Hepatocyte (in vitro differentiated cells): ENCODE measurements at regions not wholly inside any gene's neighbourhood (a gene's known extent, or its start where the extent isn't known, plus 50 kb on each side); places are given as distances from the start of the nearest gene placed in this dataset.

Experiments
- DNase-seq: peaks from one replicate; pipeline ENCODE4 v3.0.0-alpha.2; 2016; ENCODE audit warnings: low spot score
- H2AFZ ChIP-seq: fragments of 200-600 bp; sonication (generic); 2 replicates; pipeline ENCODE4 v1.6.0; 2016; ENCODE audit warnings: antibody characterized with exemption, mild to moderate bottlenecking
- H3K27ac ChIP-seq: fragments of 200-600 bp; sonication (generic); 2 replicates; pipeline ENCODE4 v1.5.1; 2016; ENCODE audit warnings: mild to moderate bottlenecking
- H3K27me3 ChIP-seq: fragments of 200-600 bp; sonication (generic); 2 replicates; pipeline ENCODE4 v1.6.1; 2016
- H3K36me3 ChIP-seq: fragments of 200-600 bp; sonication (generic); replicated peaks from 2 replicates; pipeline ENCODE4 v1.5.1; 2016; ENCODE audit warnings: low read depth; ENCODE audit not compliant: insufficient read depth
- H3K4me1 ChIP-seq: fragments of 200-600 bp; sonication (generic); 2 replicates; pipeline ENCODE4 v1.5.1; 2016; ENCODE audit warnings: mild to moderate bottlenecking, moderate library complexity; ENCODE audit not compliant: insufficient read depth
- H3K4me2 ChIP-seq: fragments of 200-600 bp; sonication (generic); 2 replicates; pipeline ENCODE4 v1.6.0; 2016
- H3K4me3 ChIP-seq: fragments of 200-600 bp; sonication (generic); 2 replicates; pipeline ENCODE4 v1.5.1; 2016; ENCODE audit warnings: mild to moderate bottlenecking
- H3K79me2 ChIP-seq: fragments of 200-600 bp; sonication (generic); 2 replicates; pipeline ENCODE4 v1.6.0; 2017; ENCODE audit warnings: mild to moderate bottlenecking
- H3K9me2 ChIP-seq: fragments of 200-600 bp; sonication (generic); replicated peaks from 2 replicates; pipeline ENCODE4 v1.6.0; 2017; ENCODE audit warnings: mild to moderate bottlenecking; ENCODE audit not compliant: insufficient read depth
- H3K9me3 ChIP-seq: fragments of 200-600 bp; sonication (generic); 2 replicates; pipeline ENCODE4 v1.5.1; 2016; ENCODE audit warnings: low read depth, mild to moderate bottlenecking
- H4K20me1 ChIP-seq: fragments of 200-600 bp; sonication (generic); 2 replicates; pipeline ENCODE4 v1.6.0; 2016; ENCODE audit warnings: mild to moderate bottlenecking; ENCODE audit not compliant: insufficient read depth, poor library complexity, severe bottlenecking
- CTCF ChIP-seq: fragments of 200-600 bp; sonication (generic); IDR thresholded peaks from 2 replicates; pipeline ENCODE4 v1.5.1; 2016; ENCODE audit warnings: antibody characterized with exemption, mild to moderate bottlenecking; ENCODE audit not compliant: poor library complexity
- EZH2 ChIP-seq: fragments of 200-600 bp; sonication (generic); IDR thresholded peaks from 2 replicates; pipeline ENCODE4 v1.6.1; 2016; ENCODE audit warnings: antibody characterized with exemption, mild to moderate bottlenecking, borderline replicate concordance
- EZH2phosphoT487 ChIP-seq: fragments of 200-600 bp; sonication (generic); IDR thresholded peaks from one replicate; pipeline ENCODE4 v1.6.1; 2018; ENCODE audit warnings: antibody characterized with exemption, mild to moderate bottlenecking, low read depth, moderate library complexity; ENCODE audit not compliant: unreplicated experiment, severe bottlenecking
- WGBS: methylation state at CpG from one replicate; pipeline ENCODE4 v1.1.6; 2016; ENCODE audit warnings: low lambda C conversion rate; ENCODE audit errors: missing lambda C conversion rate; 5-methylcytosine and 5-hydroxymethylcytosine counted together

GRCh38 chr5:171688696-171689495, 96.7 kb upstream of the SMIM23 start:
- Histone ChIP-seq H3K27me3 (no peaks in the 10 kb centered on the region), H3K9me2 (no peaks in the 10 kb centered on the region), H3K4me1 (no peaks in the 10 kb centered on the region), H3K27ac (no peak overlapping the region), H3K4me2 (no peak overlapping the region), H3K36me3 (no peaks in the 10 kb centered on the region), H3K4me3 (no peak overlapping the region), H2AFZ (no peak overlapping the region), H4K20me1 (no peaks in the 10 kb centered on the region), H3K9me3 (no peaks in the 10 kb centered on the region), H3K79me2 (no peaks in the 10 kb centered on the region)
- no peak for TF ChIP-seq EZH2
- TF ChIP-seq CTCF = no peak
- no peak for TF ChIP-seq EZH2phosphoT487
- peak; percentile 56 for DNase-seq
- 62% methylated on average over 11 of the region's 11 CpGs for WGBS

DNA sequence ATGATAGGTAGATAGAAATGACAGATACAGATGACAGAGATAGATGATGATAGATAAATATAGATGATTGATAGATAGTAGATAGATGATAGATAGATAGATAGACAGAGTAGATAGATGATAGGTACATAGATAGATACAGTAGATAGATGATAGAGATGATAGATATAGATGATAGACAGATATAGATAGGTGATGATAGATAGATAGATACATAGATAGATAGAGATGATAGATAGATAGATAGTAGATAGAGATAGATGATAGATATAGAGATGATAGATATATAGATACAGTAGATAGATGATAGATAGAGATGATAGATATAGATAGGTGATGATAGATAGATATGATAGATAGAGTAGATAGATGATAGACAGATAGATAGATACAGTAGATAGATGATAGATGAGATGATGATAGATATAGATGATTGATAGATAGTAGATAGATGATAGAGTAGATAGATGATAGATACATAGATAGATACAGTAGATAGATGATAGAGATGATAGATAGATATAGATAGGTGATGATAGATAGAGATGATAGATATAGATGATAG, 95.7 kb upstream of the SMIM23 start:
- Histone ChIP-seq H3K4me1 (no peaks in the 10 kb centered on the region), H3K27me3 (no peaks in the 10 kb centered on the region), H3K4me2 (no peak overlapping the region), H3K79me2 (no peaks in the 10 kb centered on the region), H3K9me3 (no peaks in the 10 kb centered on the region), H4K20me1 (no peaks in the 10 kb centered on the region), H2AFZ (no peak overlapping the region), H3K36me3 (no peaks in the 10 kb centered on the region), H3K27ac (no peak overlapping the region), H3K9me2 (no peaks in the 10 kb centered on the region), H3K4me3 (no peak overlapping the region)
- TF ChIP-seq CTCF (no peak), EZH2phosphoT487 (no peak), EZH2 (no peak)
- DNase-seq = no peak

- no peaks in the 10 kb centered on the region for H3K79me2 ChIP-seq
- no peaks in the 10 kb centered on the region for H3K27me3 ChIP-seq
- no peaks in the 10 kb centered on the region for H3K9me2 ChIP-seq
- TF ChIP-seq EZH2phosphoT487 = no peak
- TF ChIP-seq EZH2 = no peak
- TF ChIP-seq CTCF = no peak
- H3K27ac ChIP-seq = no peak overlapping the region
- WGBS = 79% methylated on average over 3 of the region's 3 CpGs
- DNase-seq = no peak
- no peaks in the 10 kb centered on the region for H4K20me1 ChIP-seq
- H3K36me3 ChIP-seq = no peaks in the 10 kb centered on the region
- no peak overlapping the region for H2AFZ ChIP-seq
- H3K4me2 ChIP-seq = no peak overlapping the region
- H3K9me3 ChIP-seq = no peaks in the 10 kb centered on the region
- no peaks in the 10 kb centered on the region for H3K4me1 ChIP-seq
- H3K4me3 ChIP-seq = no peak overlapping the region
These were observed 93.5 kb upstream of the SMIM23 start for GRCh38 chr5:171692107-171692506.
